Sigmoid colon (tissue), 6 donors: ENCODE measurements at regions not wholly inside any gene's neighbourhood (a gene's known extent, or its start where the extent isn't known, plus 50 kb on each side); places are given as distances from the start of the nearest gene placed in this dataset.

Source experiments
- DNase-seq: peaks from one replicate; pipeline ENCODE4 v3.0.0-alpha.2; 2019
- H3K27ac ChIP-seq, 4 donors: fragments of 200-600 bp; sonication (generic); one replicate each; pipeline ENCODE4 v1.5.1; 2016 to 2019; ENCODE audit warnings: mild to moderate bottlenecking in 1 of 4
- H3K27me3 ChIP-seq, 3 donors: fragments of 200-600 bp; sonication (generic); one replicate each; pipeline ENCODE4 v1.5.1; 2019; ENCODE audit warnings: mild to moderate bottlenecking in 1 of 3
- H3K36me3 ChIP-seq, 4 donors: fragments of 200-600 bp; sonication (generic); one replicate each; pipeline ENCODE4 v1.5.1; 2016 to 2019
- H3K4me1 ChIP-seq, 4 donors: fragments of 200-600 bp; sonication (generic); one replicate each; pipeline ENCODE4 v1.5.1; 2017 to 2019
- H3K4me3 ChIP-seq, 4 donors: fragments of 200-600 bp; sonication (generic); one replicate each; pipeline ENCODE4 v1.5.1; 2017 to 2019; ENCODE audit warnings: mild to moderate bottlenecking in 2 of 4, moderate library complexity in 1 of 4
- H3K9me3 ChIP-seq, 4 donors: fragments of 200-600 bp in 3 of 4; sonication (generic) in 3 of 4; one replicate each; pipeline versions ENCODE4 v1.5.1 to v1.6.1; 2013 to 2019
- CTCF ChIP-seq, 4 experiments: fragments of 450-650 bp in 3 of 4; fragments of 200-600 bp in 1 of 4; IDR thresholded peaks; one replicate each; pipeline ENCODE4 v1.5.1; 2016 to 2019; ENCODE audit warnings: antibody characterized with exemption in 4 of 4, mild to moderate bottlenecking in 3 of 4, moderate library complexity in 2 of 4
- EP300 ChIP-seq, 4 donors: sonication (generic); formaldehyde crosslinking; IDR thresholded peaks; one replicate each; pipeline ENCODE4 v1.6.1; 2017; ENCODE audit warnings: antibody characterized with exemption in 4 of 4
- POLR2A ChIP-seq, 2 donors: fragments of 450-650 bp; IDR thresholded peaks; one replicate each; pipeline ENCODE4 v1.6.1; 2016; ENCODE audit warnings: antibody characterized with exemption in 2 of 2, mild to moderate bottlenecking in 2 of 2, moderate library complexity in 2 of 2
- POLR2AphosphoS5 ChIP-seq, 4 donors: sonication (generic); formaldehyde crosslinking; IDR thresholded peaks; one replicate each; pipeline ENCODE4 v1.6.1; 2017; ENCODE audit warnings: antibody characterized with exemption in 4 of 4
- WGBS, 2 donors: extraction: QIAGEN DNeasy Blood & Tissue Kit; methylation state at CpG; one replicate each; pipeline ENCODE4 v1.1.7; 2013; 5-methylcytosine and 5-hydroxymethylcytosine counted together
- intact Hi-C: fragments of 100-400 bp; cut with DNase I; formaldehyde crosslinking; loops from one replicate; pipeline ENCODE4 v1.15.1; 2023
- donor health status: healthy with polysubstance abuse.
- donor health status: healthy.

- Histone ChIP-seq H3K27ac (no peak overlapping the region), H3K9me3 (no peaks in the 10 kb centered on the region), H3K36me3 (no peaks in the 10 kb centered on the region), H3K4me3 (no peak overlapping the region), H3K4me1 (peaks cover 0 to 7% (median 0%) of the 10 kb centered on the region in 4 donors), H3K27me3 (no peaks in the 10 kb centered on the region)
- intact Hi-C loops: no loop called here
- WGBS, 2 donors: 80 to 86% methylated on average over 4 of the region's 4 CpGs
- DNase-seq: no peak
- TF ChIP-seq POLR2A (IDR thresholded peaks at IDR 0.05) (no peak), POLR2AphosphoS5 (IDR thresholded peaks at IDR 0.05) (no peak), CTCF (IDR thresholded peaks at IDR 0.05) (no peak), EP300 (IDR thresholded peaks at IDR 0.05) (no peak)
Observed at GRCh38 chr15:93493172-93493571, 404.2 kb upstream of the RGMA start.

- H3K36me3 ChIP-seq: no peaks in the 10 kb centered on the region
- TF ChIP-seq EP300 (IDR thresholded peaks at IDR 0.05) (no peak), POLR2A (IDR thresholded peaks at IDR 0.05) (no peak), POLR2AphosphoS5 (IDR thresholded peaks at IDR 0.05) (no peak), CTCF (IDR thresholded peaks at IDR 0.05) (no peak)
- no peak overlapping the region for H3K4me3 ChIP-seq
- no peak overlapping the region for H3K27ac ChIP-seq
- 90 to 92% methylated on average over 8 of the region's 8 CpGs for WGBS, 2 donors
- no peak for DNase-seq
- no peaks in the 10 kb centered on the region for H3K9me3 ChIP-seq
- H3K4me1 ChIP-seq: peaks cover 0 to 3% (median 0%) of the 10 kb centered on the region in 4 donors
- intact Hi-C loops: no loop called here
- H3K27me3 ChIP-seq: no peaks in the 10 kb centered on the region
Observed at GRCh38 chr15:93491291-93491690, 402.3 kb upstream of the RGMA start.

- Histone ChIP-seq H3K4me3 (no peak overlapping the region), H3K9me3 (no peaks in the 10 kb centered on the region), H3K4me1 (no peaks in the 10 kb centered on the region), H3K36me3 (no peaks in the 10 kb centered on the region), H3K27ac (no peak overlapping the region), H3K27me3 (no peaks in the 10 kb centered on the region)
- TF ChIP-seq CTCF (IDR thresholded peaks at IDR 0.05) (no peak), POLR2AphosphoS5 (IDR thresholded peaks at IDR 0.05) (no peak), EP300 (IDR thresholded peaks at IDR 0.05) (no peak), POLR2A (IDR thresholded peaks at IDR 0.05) (no peak)
- intact Hi-C loops: no loop called here
- DNase-seq: no peak
- 86 to 90% methylated on average over 5 of the region's 5 CpGs for WGBS, 2 donors
Observed at GRCh38 chr15:93488296-93488713, 399.3 kb upstream of the RGMA start.

GRCh38 chr15:93486407-93487117 lies 397.6 kb upstream of the RGMA start:
- H3K36me3 ChIP-seq: no peaks in the 10 kb centered on the region
- no peak for DNase-seq
- H3K4me3 ChIP-seq: no peak overlapping the region
- H3K4me1 ChIP-seq: no peaks in the 10 kb centered on the region
- intact Hi-C loops: no loop called here
- H3K27ac ChIP-seq: peak overlapping the region in 3 of 4 donors; percentile 7 to 42 (median 36)
- 68 to 85% methylated on average over 13 of the region's 13 CpGs for WGBS, 2 donors
- no peaks in the 10 kb centered on the region for H3K27me3 ChIP-seq
- H3K9me3 ChIP-seq: no peaks in the 10 kb centered on the region
- TF ChIP-seq CTCF (IDR thresholded peaks at IDR 0.05): no peak
- TF ChIP-seq POLR2A (IDR thresholded peaks at IDR 0.05): no peak
- no peak for TF ChIP-seq POLR2AphosphoS5 (IDR thresholded peaks at IDR 0.05)
- TF ChIP-seq EP300 (IDR thresholded peaks at IDR 0.05): no peak
